ENCODE measurements at regions not wholly inside any gene's neighbourhood (a gene's known extent, or its start where the extent isn't known, plus 50 kb on each side); places are given as distances from the start of the nearest gene placed in this dataset.

DNA sequence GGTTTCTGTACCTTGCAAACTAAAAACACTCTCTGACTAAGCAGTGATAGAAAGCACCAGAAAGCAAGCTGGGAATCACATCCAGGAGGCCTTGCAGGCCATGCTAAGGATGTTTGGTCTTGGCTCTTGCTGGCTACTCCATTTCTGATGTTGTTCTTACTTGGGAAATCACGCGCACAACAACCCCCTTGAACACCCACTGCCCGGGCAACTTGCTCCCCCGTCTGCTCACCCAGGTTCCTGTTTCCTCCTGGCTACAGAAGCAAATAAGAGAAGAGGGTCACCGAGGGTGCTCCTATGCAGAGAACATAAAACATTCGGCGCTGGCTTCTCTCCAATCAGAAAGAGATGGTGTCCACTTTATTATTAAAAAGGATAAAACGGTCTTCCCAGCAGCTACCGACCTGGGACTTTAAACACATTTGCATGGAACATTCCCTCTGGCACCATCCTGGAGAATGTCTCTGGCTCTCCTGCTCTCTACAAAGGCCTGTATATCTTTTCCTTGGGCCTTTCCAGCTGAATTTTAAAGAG lies 271.2 kb upstream of the RPL38 start:
- H3K4me3 ChIP-seq, result no peak overlapping the region
- BruUV-seq (replicated peaks), result no TSS peak
- WGBS (ENCODE audit: insufficient coverage, low coverage, missing lambda C conversion rate), result under 1% methylated on average over 9 of the region's 9 CpGs
- in situ Hi-C loops (cut with MboI), result no loop called here
- H3K9ac ChIP-seq (ENCODE audit: insufficient read depth in 1 of 2, low read depth in 2 of 2, low read length in 2 of 2), result no peak overlapping the region
- no peaks in the 10 kb centered on the region for H3K36me3 ChIP-seq (ENCODE audit: control insufficient read depth, insufficient read depth, low read length)
- intact Hi-C loops (cut with micrococcal nuclease), result no loop called here
- H3K4me2 ChIP-seq (ENCODE audit: insufficient read depth, low read length), result no peak overlapping the region
- no peak for DNase-seq (ENCODE audit: extremely low read depth in 1 of 4, low spot score in 3 of 4)
- H3K27me3 ChIP-seq (ENCODE audit: control insufficient read depth in 2 of 2, insufficient read depth in 2 of 2, low read length in 2 of 2), result no peaks in the 10 kb centered on the region; a peak in 1 of 5 replicates
- no peak overlapping the region for H3K27ac ChIP-seq (ENCODE audit: extremely low read depth, low read depth, low read length)
- no peak for FAIRE-seq
- H2AFZ ChIP-seq (ENCODE audit: low read depth, low read length), result no peak overlapping the region
- no peaks in the 10 kb centered on the region for H3K4me1 ChIP-seq (replicated peaks in 1 of 2; ENCODE audit: control insufficient read depth in 2 of 2, insufficient read depth in 2 of 2, low read length in 2 of 2)
- H4K20me1 ChIP-seq (replicated peaks; ENCODE audit: control insufficient read depth, insufficient read depth, low read length), result no peaks in the 10 kb centered on the region
- H3K9me1 ChIP-seq (ENCODE audit: control insufficient read depth, insufficient read depth, low read length), result no peaks in the 10 kb centered on the region
- H3K9me3 ChIP-seq (replicated peaks; ENCODE audit: control insufficient read depth, insufficient read depth, low read depth, low read length), result no peaks in the 10 kb centered on the region
- no peaks in the 10 kb centered on the region for H3K79me2 ChIP-seq (ENCODE audit: control insufficient read depth, insufficient read depth, low read length)
- TF ChIP-seq, protein P1, sequence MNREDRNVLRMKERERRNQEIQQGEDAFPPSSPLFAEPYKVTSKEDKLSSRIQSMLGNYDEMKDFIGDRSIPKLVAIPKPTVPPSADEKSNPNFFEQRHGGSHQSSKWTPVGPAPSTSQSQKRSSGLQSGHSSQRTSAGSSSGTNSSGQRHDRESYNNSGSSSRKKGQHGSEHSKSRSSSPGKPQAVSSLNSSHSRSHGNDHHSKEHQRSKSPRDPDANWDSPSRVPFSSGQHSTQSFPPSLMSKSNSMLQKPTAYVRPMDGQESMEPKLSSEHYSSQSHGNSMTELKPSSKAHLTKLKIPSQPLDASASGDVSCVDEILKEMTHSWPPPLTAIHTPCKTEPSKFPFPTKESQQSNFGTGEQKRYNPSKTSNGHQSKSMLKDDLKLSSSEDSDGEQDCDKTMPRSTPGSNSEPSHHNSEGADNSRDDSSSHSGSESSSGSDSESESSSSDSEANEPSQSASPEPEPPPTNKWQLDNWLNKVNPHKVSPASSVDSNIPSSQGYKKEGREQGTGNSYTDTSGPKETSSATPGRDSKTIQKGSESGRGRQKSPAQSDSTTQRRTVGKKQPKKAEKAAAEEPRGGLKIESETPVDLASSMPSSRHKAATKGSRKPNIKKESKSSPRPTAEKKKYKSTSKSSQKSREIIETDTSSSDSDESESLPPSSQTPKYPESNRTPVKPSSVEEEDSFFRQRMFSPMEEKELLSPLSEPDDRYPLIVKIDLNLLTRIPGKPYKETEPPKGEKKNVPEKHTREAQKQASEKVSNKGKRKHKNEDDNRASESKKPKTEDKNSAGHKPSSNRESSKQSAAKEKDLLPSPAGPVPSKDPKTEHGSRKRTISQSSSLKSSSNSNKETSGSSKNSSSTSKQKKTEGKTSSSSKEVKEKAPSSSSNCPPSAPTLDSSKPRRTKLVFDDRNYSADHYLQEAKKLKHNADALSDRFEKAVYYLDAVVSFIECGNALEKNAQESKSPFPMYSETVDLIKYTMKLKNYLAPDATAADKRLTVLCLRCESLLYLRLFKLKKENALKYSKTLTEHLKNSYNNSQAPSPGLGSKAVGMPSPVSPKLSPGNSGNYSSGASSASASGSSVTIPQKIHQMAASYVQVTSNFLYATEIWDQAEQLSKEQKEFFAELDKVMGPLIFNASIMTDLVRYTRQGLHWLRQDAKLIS (CRISPR knock-in tag; IDR thresholded peaks at IDR 0.05), result no peak
- TF ChIP-seq TGIF2 (CRISPR knock-in tag; IDR thresholded peaks at IDR 0.05), result no peak
- TF ChIP-seq, protein P2, sequence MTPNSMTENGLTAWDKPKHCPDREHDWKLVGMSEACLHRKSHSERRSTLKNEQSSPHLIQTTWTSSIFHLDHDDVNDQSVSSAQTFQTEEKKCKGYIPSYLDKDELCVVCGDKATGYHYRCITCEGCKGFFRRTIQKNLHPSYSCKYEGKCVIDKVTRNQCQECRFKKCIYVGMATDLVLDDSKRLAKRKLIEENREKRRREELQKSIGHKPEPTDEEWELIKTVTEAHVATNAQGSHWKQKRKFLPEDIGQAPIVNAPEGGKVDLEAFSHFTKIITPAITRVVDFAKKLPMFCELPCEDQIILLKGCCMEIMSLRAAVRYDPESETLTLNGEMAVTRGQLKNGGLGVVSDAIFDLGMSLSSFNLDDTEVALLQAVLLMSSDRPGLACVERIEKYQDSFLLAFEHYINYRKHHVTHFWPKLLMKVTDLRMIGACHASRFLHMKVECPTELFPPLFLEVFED (CRISPR knock-in tag; conservative IDR thresholded peaks at IDR 0.05), result no peak
- no peak for TF ChIP-seq ZNF384 (IDR thresholded peaks at IDR 0.05; ENCODE audit: low read depth, low read length)
- no peak for TF ChIP-seq SREBF1 (IDR thresholded peaks at IDR 0.05; ENCODE audit: borderline replicate concordance, low read depth, low read length)
- TF ChIP-seq CBFA2T2 (conservative IDR thresholded peaks at IDR 0.05), result no peak
- TF ChIP-seq JUND (IDR thresholded peaks at IDR 0.05; ENCODE audit: borderline replicate concordance, low read depth, low read length), result no peak
- TF ChIP-seq JUND (tag; IDR thresholded peaks at IDR 0.05; ENCODE audit: borderline replicate concordance, low read depth, low read length), result no peak
- TF ChIP-seq, protein P3, sequence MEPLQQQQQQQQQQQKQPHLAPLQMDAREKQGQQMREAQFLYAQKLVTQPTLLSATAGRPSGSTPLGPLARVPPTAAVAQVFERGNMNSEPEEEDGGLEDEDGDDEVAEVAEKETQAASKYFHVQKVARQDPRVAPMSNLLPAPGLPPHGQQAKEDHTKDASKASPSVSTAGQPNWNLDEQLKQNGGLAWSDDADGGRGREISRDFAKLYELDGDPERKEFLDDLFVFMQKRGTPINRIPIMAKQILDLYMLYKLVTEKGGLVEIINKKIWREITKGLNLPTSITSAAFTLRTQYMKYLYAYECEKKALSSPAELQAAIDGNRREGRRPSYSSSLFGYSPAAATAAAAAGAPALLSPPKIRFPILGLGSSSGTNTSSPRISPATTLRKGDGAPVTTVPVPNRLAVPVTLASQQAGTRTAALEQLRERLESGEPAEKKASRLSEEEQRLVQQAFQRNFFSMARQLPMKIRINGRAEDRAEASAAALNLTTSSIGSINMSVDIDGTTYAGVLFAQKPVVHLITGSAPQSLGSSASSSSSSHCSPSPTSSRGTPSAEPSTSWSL (CRISPR knock-in tag; IDR thresholded peaks at IDR 0.05; ENCODE audit: borderline replicate concordance), result no peak
- no peak for TF ChIP-seq CCAR2 (IDR thresholded peaks at IDR 0.05; ENCODE audit: low read depth, low read length)
- TF ChIP-seq RFX5 (IDR thresholded peaks at IDR 0.05; ENCODE audit: low read depth, low read length), result no peak
- no peak for TF ChIP-seq ZFP1 (CRISPR knock-in tag; IDR thresholded peaks at IDR 0.05)
- no peak for TF ChIP-seq NCOR1 (IDR thresholded peaks at IDR 0.05)
- TF ChIP-seq, protein P4, sequence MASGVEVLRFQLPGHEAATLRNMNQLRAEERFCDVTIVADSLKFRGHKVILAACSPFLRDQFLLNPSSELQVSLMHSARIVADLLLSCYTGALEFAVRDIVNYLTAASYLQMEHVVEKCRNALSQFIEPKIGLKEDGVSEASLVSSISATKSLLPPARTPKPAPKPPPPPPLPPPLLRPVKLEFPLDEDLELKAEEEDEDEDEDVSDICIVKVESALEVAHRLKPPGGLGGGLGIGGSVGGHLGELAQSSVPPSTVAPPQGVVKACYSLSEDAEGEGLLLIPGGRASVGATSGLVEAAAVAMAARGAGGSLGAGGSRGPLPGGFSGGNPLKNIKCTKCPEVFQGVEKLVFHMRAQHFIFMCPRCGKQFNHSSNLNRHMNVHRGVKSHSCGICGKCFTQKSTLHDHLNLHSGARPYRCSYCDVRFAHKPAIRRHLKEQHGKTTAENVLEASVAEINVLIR (CRISPR knock-in tag; IDR thresholded peaks at IDR 0.05), result no peak
- no peak for ATAC-seq
- ChIA-PET CTCF (ENCODE audit: low intra/inter-chr PET ratio) (no interaction called here), POLR2A (interaction anchor here (1.0 kb wide), 1 partner anchor 111 kb away, joined by 3 read pairs; no protein-coding TSS in a partner anchor)
